Esophagus muscularis mucosa (tissue), 4 donors: ENCODE measurements at regions not wholly inside any gene's neighbourhood (a gene's known extent, or its start where the extent isn't known, plus 50 kb on each side); places are given as distances from the start of the nearest gene placed in this dataset.
"Not testable (repeated sequence)": the region's sequence is repeated elsewhere in the genome, so short reads cannot be mapped to it uniquely, and the experiment has no call there.

Experiments
- DNase-seq: peaks from one replicate; pipeline ENCODE4 v3.0.0-alpha.2; 2017; ENCODE audit errors: extremely low spot score
- H3K27ac ChIP-seq, 4 donors: fragments of 200-600 bp; sonication (generic); replicated peaks in 1 of 4; 1 replicate in 3 of 4; 2 replicates in 1 of 4; pipeline ENCODE4 v1.5.1; 2016 to 2019; ENCODE audit warnings: mild to moderate bottlenecking in 1 of 4
- H3K27me3 ChIP-seq, 4 donors: fragments of 200-600 bp; sonication (generic); one replicate each; pipeline versions ENCODE4 v1.5.1 to v1.6.0; 2016 to 2019
- H3K36me3 ChIP-seq, 4 donors: fragments of 200-600 bp; sonication (generic); one replicate each; pipeline ENCODE4 v1.5.1; 2016 to 2019
- H3K4me1 ChIP-seq, 4 donors: fragments of 200-600 bp; sonication (generic); one replicate each; pipeline ENCODE4 v1.5.1; 2016 to 2019
- H3K4me3 ChIP-seq, 4 donors: fragments of 200-600 bp; sonication (generic); 1 replicate in 2 of 4; 2 replicates in 2 of 4; pipeline ENCODE4 v1.5.1; 2016 to 2019; ENCODE audit warnings: mild to moderate bottlenecking in 4 of 4, moderate library complexity in 1 of 4
- H3K9me3 ChIP-seq, 4 donors: fragments of 200-600 bp; sonication (generic); 1 replicate in 3 of 4; 2 replicates in 1 of 4; pipeline ENCODE4 v1.5.1; 2016 to 2019
- EP300 ChIP-seq: sonication (generic); formaldehyde crosslinking; IDR thresholded peaks from one replicate; pipeline ENCODE4 v1.6.1; 2017; ENCODE audit warnings: antibody characterized with exemption
- POLR2A ChIP-seq: fragments of 450-650 bp; IDR thresholded peaks from one replicate; pipeline ENCODE4 v1.6.1; 2017; ENCODE audit warnings: antibody characterized with exemption, moderate library complexity, mild to moderate bottlenecking, low read depth
- POLR2AphosphoS5 ChIP-seq, 2 donors: sonication (generic); formaldehyde crosslinking; IDR thresholded peaks; one replicate each; pipeline ENCODE4 v1.6.1; 2017; ENCODE audit warnings: antibody characterized with exemption in 2 of 2
- WGBS: methylation state at CpG from one replicate; pipeline ENCODE4 v1.1.5; 2018; 5-methylcytosine and 5-hydroxymethylcytosine counted together
- intact Hi-C: fragments of 100-400 bp; cut with DNase I; formaldehyde crosslinking; loops from one replicate; pipeline ENCODE4 v1.15.1; 2023
- TF ChIP-seq, protein P1 (sequence below), 3 experiments: fragments of 200-600 bp in 2 of 3; fragments of 450-650 bp in 1 of 3; sonication (generic) in 2 of 3; IDR thresholded peaks; one replicate each; pipeline ENCODE4 v1.5.1; 2017 to 2019; ENCODE audit warnings: antibody characterized with exemption in 3 of 3, mild to moderate bottlenecking in 2 of 3, moderate library complexity in 1 of 3

DNA sequence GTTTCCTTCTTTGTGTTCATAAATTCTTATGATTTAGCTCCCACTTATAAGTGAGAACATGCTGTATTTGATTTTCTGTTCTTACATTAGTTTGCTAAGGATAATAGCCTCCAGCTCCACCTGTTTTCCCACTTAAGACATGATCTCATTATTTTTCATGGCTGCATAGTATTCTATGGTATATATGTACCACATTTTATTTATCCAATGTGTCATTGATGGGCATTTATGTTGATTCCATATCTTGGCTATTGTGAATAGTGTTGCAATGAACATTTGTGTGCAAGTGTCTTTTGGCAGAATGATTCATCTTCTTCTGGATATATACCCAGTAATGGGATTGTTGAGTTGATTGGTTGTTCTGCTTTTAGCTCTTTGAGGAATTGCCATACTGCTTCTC, 1234.8 kb downstream of the ADGRL3 start:
- no peaks in the 10 kb centered on the region for H3K4me1 ChIP-seq
- DNase-seq: no peak
- intact Hi-C loops: no loop called here
- H3K36me3 ChIP-seq: no peaks in the 10 kb centered on the region
- no peak overlapping the region for H3K27ac ChIP-seq
- H3K4me3 ChIP-seq: no peak overlapping the region
- H3K27me3 ChIP-seq: no peaks in the 10 kb centered on the region
- TF ChIP-seq EP300 (no peak), POLR2A (no peak), POLR2AphosphoS5 (IDR thresholded peaks at IDR 0.05) (no peak)
- TF ChIP-seq, protein P1, sequence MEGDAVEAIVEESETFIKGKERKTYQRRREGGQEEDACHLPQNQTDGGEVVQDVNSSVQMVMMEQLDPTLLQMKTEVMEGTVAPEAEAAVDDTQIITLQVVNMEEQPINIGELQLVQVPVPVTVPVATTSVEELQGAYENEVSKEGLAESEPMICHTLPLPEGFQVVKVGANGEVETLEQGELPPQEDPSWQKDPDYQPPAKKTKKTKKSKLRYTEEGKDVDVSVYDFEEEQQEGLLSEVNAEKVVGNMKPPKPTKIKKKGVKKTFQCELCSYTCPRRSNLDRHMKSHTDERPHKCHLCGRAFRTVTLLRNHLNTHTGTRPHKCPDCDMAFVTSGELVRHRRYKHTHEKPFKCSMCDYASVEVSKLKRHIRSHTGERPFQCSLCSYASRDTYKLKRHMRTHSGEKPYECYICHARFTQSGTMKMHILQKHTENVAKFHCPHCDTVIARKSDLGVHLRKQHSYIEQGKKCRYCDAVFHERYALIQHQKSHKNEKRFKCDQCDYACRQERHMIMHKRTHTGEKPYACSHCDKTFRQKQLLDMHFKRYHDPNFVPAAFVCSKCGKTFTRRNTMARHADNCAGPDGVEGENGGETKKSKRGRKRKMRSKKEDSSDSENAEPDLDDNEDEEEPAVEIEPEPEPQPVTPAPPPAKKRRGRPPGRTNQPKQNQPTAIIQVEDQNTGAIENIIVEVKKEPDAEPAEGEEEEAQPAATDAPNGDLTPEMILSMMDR (IDR thresholded peaks at IDR 0.05): no peak
- H3K9me3 ChIP-seq: peaks cover 0 to 4% (median 0%) of the 10 kb centered on the region in 4 donors

DNA sequence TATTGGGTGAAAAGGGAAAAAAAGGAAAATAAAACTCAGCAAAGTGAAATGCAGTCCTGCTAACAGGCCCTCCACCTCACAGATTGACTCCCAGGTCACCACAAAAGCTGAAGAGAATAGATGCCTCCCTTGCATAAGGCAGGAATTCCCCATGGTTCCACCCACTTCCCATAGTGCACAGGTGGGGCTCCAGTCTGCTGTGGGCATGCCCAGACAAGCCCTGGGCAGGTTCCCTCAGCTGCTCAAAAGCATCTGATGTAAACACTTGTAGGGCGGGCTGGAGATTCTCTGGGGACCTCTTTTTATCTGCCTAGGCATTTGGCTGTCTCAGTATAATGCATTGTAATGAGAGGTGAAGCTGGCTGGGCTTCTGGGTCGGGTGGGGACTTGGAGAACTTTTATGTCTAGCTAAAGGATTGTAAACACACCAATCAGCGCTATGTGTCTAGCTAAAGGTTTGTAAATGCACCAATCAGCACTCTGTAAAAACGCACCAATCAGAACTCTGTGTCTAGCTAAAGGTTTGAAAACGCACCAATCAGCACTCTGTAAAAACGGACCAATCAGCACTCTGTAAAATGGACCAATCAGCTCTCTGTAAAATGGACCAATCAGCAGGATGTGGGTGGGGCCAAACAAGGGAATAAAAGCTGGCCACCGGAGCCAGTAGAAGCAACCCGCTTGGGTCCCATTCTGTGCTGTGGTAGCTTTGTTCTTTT, 1231.5 kb downstream of the ADGRL3 start:
- DNase-seq, intact Hi-C loops: not testable (repeated sequence)

DNA sequence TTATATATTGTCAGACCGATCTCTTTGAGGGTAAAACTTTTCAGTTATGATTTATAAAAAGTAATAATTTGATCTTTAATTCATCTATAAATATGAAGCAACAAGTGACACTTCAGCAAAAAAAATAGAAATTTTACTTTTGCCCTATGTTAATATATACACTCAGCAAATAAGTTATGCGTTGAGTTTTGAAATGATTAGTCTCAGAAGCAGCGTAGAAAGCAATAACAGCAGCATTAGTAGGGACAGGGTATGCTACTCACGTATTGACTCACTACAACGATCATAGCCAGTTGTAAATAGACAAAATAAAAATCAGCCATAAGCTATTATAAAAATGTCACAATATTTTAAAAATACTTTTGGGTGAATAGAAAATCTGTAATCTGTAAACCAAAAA, 1229.2 kb downstream of the ADGRL3 start:
- DNase-seq: no peak
- intact Hi-C loops: no loop called here
- no peaks in the 10 kb centered on the region for H3K4me1 ChIP-seq
- no peak overlapping the region for H3K4me3 ChIP-seq
- no peak overlapping the region for H3K27ac ChIP-seq
- no peaks in the 10 kb centered on the region for H3K9me3 ChIP-seq
- H3K36me3 ChIP-seq: no peaks in the 10 kb centered on the region
- H3K27me3 ChIP-seq: no peaks in the 10 kb centered on the region
- WGBS: 90% methylated on average over 5 of the region's 5 CpGs
- no peak for TF ChIP-seq POLR2AphosphoS5 (IDR thresholded peaks at IDR 0.05)
- TF ChIP-seq EP300: no peak
- TF ChIP-seq POLR2A: no peak
- TF ChIP-seq, protein P1 (IDR thresholded peaks at IDR 0.05): no peak

More for the DNA sequence above, 1231.5 kb downstream of the ADGRL3 start:
- not testable (repeated sequence) for H3K9me3 ChIP-seq, H3K4me1 ChIP-seq, H3K4me3 ChIP-seq, H3K27me3 ChIP-seq, H3K27ac ChIP-seq, H3K36me3 ChIP-seq
- WGBS: 89% methylated on average over 8 of the region's 8 CpGs

DNA sequence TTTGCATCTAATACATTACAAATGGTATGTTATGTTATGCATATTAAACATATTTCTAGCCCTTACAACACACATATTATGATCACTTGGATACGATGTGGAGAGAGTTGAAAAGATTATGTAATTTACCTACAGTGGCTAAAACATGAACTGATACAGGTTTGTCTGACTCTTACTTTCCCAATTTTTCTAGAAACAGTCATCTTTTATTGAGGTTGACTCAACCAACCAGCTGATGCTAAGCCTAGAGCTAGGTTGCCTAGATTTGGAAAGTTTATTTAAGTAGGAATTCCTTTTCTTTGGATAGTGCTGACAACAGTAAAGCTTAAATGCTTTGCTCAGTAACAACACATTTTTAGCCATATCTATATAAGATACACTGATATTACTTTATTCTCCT, 1215.1 kb downstream of the ADGRL3 start:
- Histone ChIP-seq H3K27ac (no peak overlapping the region), H3K4me3 (no peak overlapping the region), H3K27me3 (no peaks in the 10 kb centered on the region), H3K4me1 (no peaks in the 10 kb centered on the region), H3K9me3 (no peaks in the 10 kb centered on the region), H3K36me3 (no peaks in the 10 kb centered on the region)
- intact Hi-C loops: no loop called here
- TF ChIP-seq, protein P1 (IDR thresholded peaks at IDR 0.05): no peak
- TF ChIP-seq POLR2A (no peak), POLR2AphosphoS5 (IDR thresholded peaks at IDR 0.05) (no peak)
- WGBS: 87% methylated on average over 1 of the region's 1 CpG
- DNase-seq: no peak

DNA sequence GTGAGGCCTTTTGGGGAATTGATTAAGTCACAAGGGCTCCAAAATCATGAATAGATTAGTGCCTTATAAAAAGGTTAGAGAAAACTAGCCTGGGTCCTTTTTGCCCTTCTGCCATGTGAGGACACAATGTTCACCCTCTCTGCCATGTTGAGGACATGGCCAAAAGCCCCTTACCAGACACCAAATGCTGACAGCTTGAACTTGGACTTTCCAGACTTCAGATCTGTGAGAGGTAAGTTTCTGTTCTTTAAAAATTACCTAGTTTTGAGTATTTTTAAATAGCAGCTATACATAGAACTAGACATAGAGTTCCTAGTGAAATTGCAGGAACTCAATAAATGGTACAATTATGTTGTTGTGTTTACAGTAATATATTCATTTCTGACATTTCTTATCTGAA, 1214.4 kb downstream of the ADGRL3 start:
- intact Hi-C loops: no loop called here
- no peaks in the 10 kb centered on the region for H3K4me1 ChIP-seq

More for the DNA sequence above, 1214.4 kb downstream of the ADGRL3 start:
- no peak overlapping the region for H3K27ac ChIP-seq
- TF ChIP-seq EP300 (no peak), POLR2A (no peak), POLR2AphosphoS5 (IDR thresholded peaks at IDR 0.05) (no peak)
- TF ChIP-seq, protein P1 (IDR thresholded peaks at IDR 0.05): no peak
- H3K27me3 ChIP-seq: no peaks in the 10 kb centered on the region
- no peaks in the 10 kb centered on the region for H3K9me3 ChIP-seq
- H3K36me3 ChIP-seq: no peaks in the 10 kb centered on the region
- DNase-seq: no peak
- H3K4me3 ChIP-seq: no peak overlapping the region
